Fibroblast of the aortic adventitia (primary cell): ENCODE measurements at regions not wholly inside any gene's neighbourhood (a gene's known extent, or its start where the extent isn't known, plus 50 kb on each side); places are given as distances from the start of the nearest gene placed in this dataset.
A peak's percentile ranks its signal among the peaks of the same experiment; 100 is the strongest.

Experiments used
- DNase-seq: peaks from one replicate; pipeline ENCODE4 v3.0.0-alpha.2; 2010; ENCODE audit warnings: low read depth
- H3K4me3 ChIP-seq: 2 replicates; pipeline ENCODE4 v1.5.1; 2011; ENCODE audit warnings: low read depth, mild to moderate bottlenecking, control low read depth, low read length, moderate library complexity
- TF ChIP-seq, protein P1 (sequence below): IDR thresholded peaks from 2 replicates; pipeline ENCODE4 v1.5.1; 2011; ENCODE audit warnings: mild to moderate bottlenecking, low read length, control low read depth, inconsistent platforms; ENCODE audit not compliant: insufficient read depth

DNA sequence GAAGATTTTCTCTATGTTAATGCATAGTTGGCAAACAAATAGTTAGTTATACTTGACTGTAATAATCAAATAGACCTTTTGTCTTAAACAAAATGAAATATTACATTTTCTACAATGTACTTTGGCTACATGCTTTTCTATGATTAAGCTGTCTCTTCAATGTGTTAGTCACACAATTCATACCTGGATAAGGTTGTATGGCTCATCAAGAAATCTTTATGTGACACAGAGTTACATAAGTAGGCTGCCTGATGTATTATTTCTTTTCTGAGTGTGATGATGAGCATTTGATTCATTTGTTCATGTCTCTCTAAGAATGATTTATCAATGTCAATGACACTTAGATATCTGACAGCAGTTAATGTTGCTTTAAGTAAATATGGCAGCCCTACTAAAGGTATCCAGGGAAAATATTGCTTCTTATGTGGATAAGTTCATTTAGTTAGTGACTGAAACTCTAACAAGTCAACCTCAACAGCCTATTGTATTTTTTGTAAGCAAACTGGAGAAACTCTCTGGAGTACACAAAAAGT is 157.4 kb upstream of the SOX2 start:
- no peak overlapping the region for H3K4me3 ChIP-seq
- TF ChIP-seq, protein P1, sequence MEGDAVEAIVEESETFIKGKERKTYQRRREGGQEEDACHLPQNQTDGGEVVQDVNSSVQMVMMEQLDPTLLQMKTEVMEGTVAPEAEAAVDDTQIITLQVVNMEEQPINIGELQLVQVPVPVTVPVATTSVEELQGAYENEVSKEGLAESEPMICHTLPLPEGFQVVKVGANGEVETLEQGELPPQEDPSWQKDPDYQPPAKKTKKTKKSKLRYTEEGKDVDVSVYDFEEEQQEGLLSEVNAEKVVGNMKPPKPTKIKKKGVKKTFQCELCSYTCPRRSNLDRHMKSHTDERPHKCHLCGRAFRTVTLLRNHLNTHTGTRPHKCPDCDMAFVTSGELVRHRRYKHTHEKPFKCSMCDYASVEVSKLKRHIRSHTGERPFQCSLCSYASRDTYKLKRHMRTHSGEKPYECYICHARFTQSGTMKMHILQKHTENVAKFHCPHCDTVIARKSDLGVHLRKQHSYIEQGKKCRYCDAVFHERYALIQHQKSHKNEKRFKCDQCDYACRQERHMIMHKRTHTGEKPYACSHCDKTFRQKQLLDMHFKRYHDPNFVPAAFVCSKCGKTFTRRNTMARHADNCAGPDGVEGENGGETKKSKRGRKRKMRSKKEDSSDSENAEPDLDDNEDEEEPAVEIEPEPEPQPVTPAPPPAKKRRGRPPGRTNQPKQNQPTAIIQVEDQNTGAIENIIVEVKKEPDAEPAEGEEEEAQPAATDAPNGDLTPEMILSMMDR: no peak
- DNase-seq: no peak

GRCh38 chr3:181549266-181549665 is 162.5 kb upstream of the SOX2 start:
- TF ChIP-seq, protein P1: peak; percentile 25
- H3K4me3 ChIP-seq: no peak overlapping the region
- DNase-seq: peak; percentile 55

- H3K4me3 ChIP-seq: no peak overlapping the region
- TF ChIP-seq, protein P1: no peak
- no peak for DNase-seq
These were observed 170.3 kb upstream of the SOX2 start for GRCh38 chr3:181541414-181541813.

DNA sequence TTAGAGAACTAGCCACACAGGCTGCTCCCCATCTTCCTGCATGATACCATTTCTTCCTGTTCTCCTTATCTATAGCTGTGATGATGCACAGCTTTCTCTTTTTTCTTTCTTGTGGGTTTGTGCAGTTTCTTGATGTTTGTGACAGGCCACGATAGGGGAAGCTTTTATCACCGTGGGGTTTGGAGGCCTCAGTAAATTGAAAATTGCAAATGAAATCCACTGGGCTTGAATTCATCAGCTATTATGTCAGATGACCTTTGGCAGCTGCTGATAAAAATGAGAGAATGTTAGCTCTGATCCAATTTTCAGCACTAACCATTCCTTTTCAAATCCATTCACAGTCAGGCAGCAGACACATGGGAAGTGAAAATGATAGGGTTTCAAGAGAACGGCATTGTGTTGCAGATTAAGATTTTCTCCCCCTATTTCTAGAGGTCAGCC is 176.9 kb upstream of the SOX2 start:
- DNase-seq: peak; percentile 69
- TF ChIP-seq, protein P1: no peak
- H3K4me3 ChIP-seq: no peak overlapping the region

- DNase-seq: no peak
- TF ChIP-seq, protein P1: no peak
- H3K4me3 ChIP-seq: no peak overlapping the region
These were observed 177.9 kb upstream of the SOX2 start for GRCh38 chr3:181533811-181534210.

GRCh38 chr3:181530584-181530983 is 181.1 kb upstream of the SOX2 start:
- H3K4me3 ChIP-seq: no peak overlapping the region
- TF ChIP-seq, protein P1: no peak

GRCh38 chr3:181521831-181522230 is 189.9 kb upstream of the SOX2 start:
- no peak overlapping the region for H3K4me3 ChIP-seq
- TF ChIP-seq, protein P1: no peak
- no peak for DNase-seq

More at GRCh38 chr3:181530584-181530983, 181.1 kb upstream of the SOX2 start:
- DNase-seq: no peak
